IMR-90 (cell line): ENCODE measurements at regions not wholly inside any gene's neighbourhood (a gene's known extent, or its start where the extent isn't known, plus 50 kb on each side); places are given as distances from the start of the nearest gene placed in this dataset.

Experiments
- ATAC-seq: fragments of 200-7000 bp; cut with Tn5 transposase; 2 replicates; pipeline ENCODE4 v1.9.1; 2020; ENCODE audit warnings: low read depth, mild to moderate bottlenecking, moderate library complexity
- BruUV-seq: library from RNA; stranded (reverse); fragments of 400-500 nt; replicated peaks from 2 replicates; lab custom pipeline; 2021; lab: Mats Ljungman, UMichigan
- CTCF ChIA-PET: fragments of 300-600 bp; formaldehyde crosslinking; extraction: SDS; loops from one replicate; lab custom pipeline; 2021; ENCODE audit warnings: antibody characterized with exemption; lab: Yijun Ruan, JAX
- POLR2A ChIA-PET: fragments of 300-600 bp; sonication (Branson Sonifier 250); formaldehyde crosslinking; loops from one replicate; lab custom pipeline; 2022; ENCODE audit warnings: antibody characterized with exemption; ENCODE audit not compliant: unreplicated experiment; lab: Charles Lee
- DNase-seq: peaks from one replicate; pipeline ENCODE4 v3.0.0; 2013
- H2AFZ ChIP-seq: replicated peaks from 2 replicates; pipeline ENCODE3; 2013; ENCODE audit warnings: low read length, mild to moderate bottlenecking; ENCODE audit not compliant: poor library complexity
- H2AK5ac ChIP-seq: 2 replicates; pipeline ENCODE4 v1.6.1; 2013; ENCODE audit warnings: low read depth, low read length, inconsistent platforms
- H2AK9ac ChIP-seq: replicated peaks from 2 replicates; pipeline ENCODE3; 2013; ENCODE audit warnings: mild to moderate bottlenecking, low read depth, low read length, moderate library complexity; ENCODE audit not compliant: poor library complexity
- H2BK120ac ChIP-seq: 2 replicates; pipeline ENCODE4 v1.6.1; 2013; ENCODE audit warnings: low read depth, low read length, inconsistent platforms
- H2BK15ac ChIP-seq: 3 replicates; pipeline ENCODE4 v1.6.1; 2013; ENCODE audit warnings: low read depth, low read length, inconsistent platforms
- H2BK20ac ChIP-seq: 2 replicates; pipeline ENCODE4 v1.6.1; 2013; ENCODE audit warnings: low read depth, mild to moderate bottlenecking, inconsistent platforms, low read length, moderate library complexity
- H2BK5ac ChIP-seq: 2 replicates; pipeline ENCODE4 v1.6.1; 2013; ENCODE audit warnings: mild to moderate bottlenecking, low read depth, low read length, inconsistent platforms; ENCODE audit not compliant: poor library complexity, severe bottlenecking
- H3K14ac ChIP-seq: replicated peaks from 2 replicates; pipeline ENCODE4 v1.6.1; 2013; ENCODE audit warnings: low read depth, low read length, inconsistent platforms
- H3K18ac ChIP-seq: 2 replicates; pipeline ENCODE4 v1.6.1; 2013; ENCODE audit warnings: low read depth, low read length, control low read depth
- H3K23ac ChIP-seq: 2 replicates; pipeline ENCODE4 v1.6.1; 2013; ENCODE audit warnings: low read depth, low read length, inconsistent platforms
- H3K27ac ChIP-seq: 2 replicates; pipeline ENCODE4 v1.5.1; 2013; ENCODE audit warnings: mild to moderate bottlenecking, control low read depth, low read length; ENCODE audit not compliant: insufficient read depth
- H3K27me3 ChIP-seq: 2 replicates; pipeline ENCODE4 v1.6.1; 2013; ENCODE audit warnings: low read length; ENCODE audit not compliant: control insufficient read depth, insufficient read depth
- H3K36me3 ChIP-seq: 2 replicates; pipeline ENCODE4 v1.6.1; 2013; ENCODE audit warnings: low read length, mixed read lengths; ENCODE audit not compliant: control insufficient read depth, insufficient read depth
- H3K4ac ChIP-seq: 2 replicates; pipeline ENCODE4 v1.6.1; 2013; ENCODE audit warnings: low read depth, low read length, inconsistent platforms
- H3K4me1 ChIP-seq: 2 replicates; pipeline ENCODE4 v1.6.1; 2013; ENCODE audit warnings: low read length, mixed read lengths; ENCODE audit not compliant: control insufficient read depth, insufficient read depth
- H3K4me2 ChIP-seq: 2 replicates; pipeline ENCODE4 v1.6.1; 2013; ENCODE audit warnings: low read depth, mild to moderate bottlenecking, control low read depth, low read length, moderate library complexity
- H3K4me3 ChIP-seq: 2 replicates; pipeline ENCODE4 v1.5.1; 2013; ENCODE audit warnings: low read depth, mild to moderate bottlenecking, control low read depth, low read length, moderate library complexity; ENCODE audit not compliant: insufficient read depth
- H3K56ac ChIP-seq: 2 replicates; pipeline ENCODE4 v1.6.1; 2013; ENCODE audit warnings: low read length, inconsistent platforms; ENCODE audit not compliant: insufficient read depth; ENCODE audit errors: extremely low read depth
- H3K79me1 ChIP-seq, 2 experiments: 2 replicates each; pipeline ENCODE4 v1.6.1; 2013; ENCODE audit warnings: low read length in 2 of 2, inconsistent platforms in 1 of 2, low read depth in 1 of 2
- H3K9ac ChIP-seq: 2 replicates; pipeline ENCODE4 v1.6.1; 2013; ENCODE audit warnings: low read depth, low read length, control low read depth
- H3K9me1 ChIP-seq: 2 replicates; pipeline ENCODE4 v1.6.1; 2013; ENCODE audit warnings: low read length, inconsistent platforms; ENCODE audit not compliant: insufficient read depth
- H3K9me3 ChIP-seq: 2 replicates; pipeline ENCODE4 v1.6.1; 2013; ENCODE audit warnings: low read length; ENCODE audit not compliant: control insufficient read depth, insufficient read depth
- H4K20me1 ChIP-seq: 2 replicates; pipeline ENCODE4 v1.6.1; 2013; ENCODE audit warnings: low read length, inconsistent platforms; ENCODE audit not compliant: insufficient read depth
- H4K5ac ChIP-seq: 2 replicates; pipeline ENCODE4 v1.6.1; 2013; ENCODE audit warnings: mild to moderate bottlenecking, low read depth, low read length, control low read depth
- H4K8ac ChIP-seq, 2 experiments: 2 replicates each; pipeline ENCODE4 v1.6.1; 2013; ENCODE audit warnings: low read depth in 2 of 2, low read length in 2 of 2, control low read depth in 1 of 2, inconsistent platforms in 1 of 2
- H4K91ac ChIP-seq: 2 replicates; pipeline ENCODE4 v1.6.1; 2013; ENCODE audit warnings: low read depth, low read length, inconsistent platforms; ENCODE audit not compliant: insufficient read depth
- BHLHE40 ChIP-seq: fragments of 150-350 bp; IDR thresholded peaks from 2 replicates; pipeline ENCODE4 v1.6.1; 2016; ENCODE audit warnings: mild to moderate bottlenecking, low read depth, low read length
- CHD1 ChIP-seq: IDR thresholded peaks from 2 replicates; pipeline ENCODE4 v1.6.1; 2012; ENCODE audit warnings: low read depth, low read length, improper control_type of control experiment
- FOS ChIP-seq: fragments of 150-350 bp; IDR thresholded peaks from 2 replicates; pipeline ENCODE4 v1.6.1; 2016; ENCODE audit warnings: low read depth, low read length
- MAFK ChIP-seq: IDR thresholded peaks from 2 replicates; pipeline ENCODE4 v1.6.1; 2012; ENCODE audit warnings: low read depth, low read length, improper control_type of control experiment
- MAZ ChIP-seq: IDR thresholded peaks from 2 replicates; pipeline ENCODE4 v1.6.1; 2012; ENCODE audit warnings: low read depth, mild to moderate bottlenecking, low read length, improper control_type of control experiment, moderate library complexity, borderline replicate concordance
- MXI1 ChIP-seq: IDR thresholded peaks from 2 replicates; pipeline ENCODE4 v1.6.1; 2012; ENCODE audit warnings: low read depth, mild to moderate bottlenecking, low read length, moderate library complexity, borderline replicate concordance
- NFE2L2 ChIP-seq: fragments of 150-350 bp; IDR thresholded peaks from 2 replicates; pipeline ENCODE4 v1.6.1; 2016; ENCODE audit warnings: low read depth, mild to moderate bottlenecking, low read length
- POLR2A ChIP-seq: IDR thresholded peaks from 2 replicates; pipeline ENCODE4 v1.6.1; 2012; ENCODE audit warnings: mild to moderate bottlenecking, low read depth, low read length
- RAD21 ChIP-seq: IDR thresholded peaks from 2 replicates; pipeline ENCODE4 v1.6.1; 2012; ENCODE audit warnings: low read length, improper control_type of control experiment
- RCOR1 ChIP-seq: IDR thresholded peaks from 2 replicates; pipeline ENCODE4 v1.6.1; 2012; ENCODE audit warnings: mild to moderate bottlenecking, low read length, improper control_type of control experiment; ENCODE audit not compliant: insufficient replicate concordance
- RFX5 ChIP-seq: IDR thresholded peaks from 2 replicates; pipeline ENCODE4 v1.8.0; 2012; ENCODE audit warnings: low read depth, mild to moderate bottlenecking, low read length, moderate library complexity
- SMC3 ChIP-seq: fragments of 150-350 bp; IDR thresholded peaks from 2 replicates; pipeline ENCODE4 v1.6.1; 2016; ENCODE audit warnings: low read depth, mild to moderate bottlenecking, antibody characterized with exemption, low read length, moderate library complexity
- WGBS, 2 experiments: methylation state at CpG; one replicate each; pipeline versions ENCODE4 v1.1.5 to v1.1.7; 2013; ENCODE audit warnings: missing lambda C conversion rate in 2 of 2; ENCODE audit not compliant: insufficient read length in 1 of 2; ENCODE audit errors: extremely low coverage in 2 of 2; 5-methylcytosine and 5-hydroxymethylcytosine counted together
- dilution Hi-C: fragments of 300-500 bp; cut with HindIII; formaldehyde crosslinking; loops from one replicate; pipeline ENCODE4 v1.14.3; 2018; ENCODE audit warnings: low sequenced_read_pairs; ENCODE audit not compliant: unreplicated experiment
- in situ Hi-C: fragments of 300-500 bp; cut with MboI; formaldehyde crosslinking; loops from 3 replicates; pipeline ENCODE4 v1.14.3; 2019; ENCODE audit warnings: low sequenced_read_pairs, inconsistent platforms, mixed read lengths
- intact Hi-C: fragments of 100-400 bp; cut with micrococcal nuclease; formaldehyde crosslinking; loops from 2 replicates; pipeline ENCODE4 v1.10.0; 2022
- TF ChIP-seq, protein P1 (sequence below): fragments of 150-350 bp; IDR thresholded peaks from 2 replicates; pipeline ENCODE4 v1.6.1; 2017; ENCODE audit warnings: mild to moderate bottlenecking, antibody characterized with exemption, low read length, low read depth
- TF ChIP-seq, protein P2 (sequence below): fragments of 150-350 bp; IDR thresholded peaks from 2 replicates; pipeline ENCODE4 v1.6.1; 2016; ENCODE audit warnings: low read depth, mild to moderate bottlenecking, low read length, moderate library complexity, borderline replicate concordance

DNA sequence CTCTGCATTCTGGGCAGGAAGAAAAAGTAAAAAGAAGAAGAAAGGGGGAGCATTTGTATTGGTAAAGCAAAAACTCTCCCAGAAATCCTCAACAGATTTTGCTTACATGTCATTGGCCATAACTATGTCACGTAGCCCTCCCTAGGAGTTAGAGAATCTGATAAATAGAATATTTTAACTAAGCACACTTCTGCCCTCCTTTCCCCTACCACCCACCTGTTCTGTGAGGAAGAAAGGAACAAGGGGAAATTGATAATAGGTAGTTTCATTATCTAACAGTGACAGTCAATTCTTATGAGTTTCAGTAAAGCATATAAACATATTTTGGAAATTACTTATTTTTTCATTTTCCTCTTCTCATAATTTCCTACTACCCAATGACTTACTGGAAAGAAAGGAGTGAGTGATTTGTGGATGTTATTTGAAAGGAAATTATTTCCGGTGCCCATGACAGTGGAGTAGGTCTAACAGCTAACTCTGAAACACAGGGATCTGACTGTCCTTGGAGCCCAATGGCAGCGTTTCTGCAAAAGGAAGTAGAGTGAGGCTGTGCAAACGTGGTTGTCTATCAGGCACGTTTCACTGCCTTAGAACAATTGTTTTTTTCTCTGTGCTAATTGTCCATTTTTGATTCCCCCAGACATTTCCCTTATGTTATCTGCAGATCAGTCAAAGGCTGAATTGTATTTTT is 128.6 kb upstream of the MDFIC start:
- H2BK120ac ChIP-seq = no peak overlapping the region
- no peak overlapping the region for H2AK9ac ChIP-seq
- no peak overlapping the region for H3K4me3 ChIP-seq
- no CpG with 5 or more reads among the region's 5 CpGs for WGBS, 2 experiments
- no peaks in the 10 kb centered on the region for H4K20me1 ChIP-seq
- dilution Hi-C loops = no loop called here
- no peak overlapping the region for H3K4me2 ChIP-seq
- no peak overlapping the region for H3K56ac ChIP-seq
- BruUV-seq = no TSS peak
- H3K36me3 ChIP-seq = no peaks in the 10 kb centered on the region
- H3K9ac ChIP-seq = no peak overlapping the region
- H3K14ac ChIP-seq = no peak overlapping the region
- H2BK20ac ChIP-seq = no peak overlapping the region
- no peak overlapping the region for H3K4ac ChIP-seq
- no peak overlapping the region for H4K5ac ChIP-seq
- in situ Hi-C loops = no loop called here
- ATAC-seq = no peak
- H3K18ac ChIP-seq = no peak overlapping the region
- H2BK5ac ChIP-seq = no peak overlapping the region
- ChIA-PET CTCF (no interaction called here), POLR2A (no interaction called here)
- H4K91ac ChIP-seq = no peak overlapping the region
- H2AK5ac ChIP-seq = no peak overlapping the region
- peaks cover 4% of the 10 kb centered on the region; the same call in 1 of the 2 replicates for H3K4me1 ChIP-seq
- no peak overlapping the region for H2BK15ac ChIP-seq
- H3K9me1 ChIP-seq = no peaks in the 10 kb centered on the region
- TF ChIP-seq RCOR1 = no peak
- TF ChIP-seq, protein P1, sequence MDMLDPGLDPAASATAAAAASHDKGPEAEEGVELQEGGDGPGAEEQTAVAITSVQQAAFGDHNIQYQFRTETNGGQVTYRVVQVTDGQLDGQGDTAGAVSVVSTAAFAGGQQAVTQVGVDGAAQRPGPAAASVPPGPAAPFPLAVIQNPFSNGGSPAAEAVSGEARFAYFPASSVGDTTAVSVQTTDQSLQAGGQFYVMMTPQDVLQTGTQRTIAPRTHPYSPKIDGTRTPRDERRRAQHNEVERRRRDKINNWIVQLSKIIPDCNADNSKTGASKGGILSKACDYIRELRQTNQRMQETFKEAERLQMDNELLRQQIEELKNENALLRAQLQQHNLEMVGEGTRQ = no peak
- no peak for TF ChIP-seq FOS
- TF ChIP-seq SMC3 = no peak
- no peak for TF ChIP-seq RAD21
- TF ChIP-seq MXI1 = no peak
- no peak for TF ChIP-seq BHLHE40
- no peak for TF ChIP-seq MAFK
- TF ChIP-seq CHD1 = no peak
- no peak for TF ChIP-seq RFX5
- TF ChIP-seq, protein P2, sequence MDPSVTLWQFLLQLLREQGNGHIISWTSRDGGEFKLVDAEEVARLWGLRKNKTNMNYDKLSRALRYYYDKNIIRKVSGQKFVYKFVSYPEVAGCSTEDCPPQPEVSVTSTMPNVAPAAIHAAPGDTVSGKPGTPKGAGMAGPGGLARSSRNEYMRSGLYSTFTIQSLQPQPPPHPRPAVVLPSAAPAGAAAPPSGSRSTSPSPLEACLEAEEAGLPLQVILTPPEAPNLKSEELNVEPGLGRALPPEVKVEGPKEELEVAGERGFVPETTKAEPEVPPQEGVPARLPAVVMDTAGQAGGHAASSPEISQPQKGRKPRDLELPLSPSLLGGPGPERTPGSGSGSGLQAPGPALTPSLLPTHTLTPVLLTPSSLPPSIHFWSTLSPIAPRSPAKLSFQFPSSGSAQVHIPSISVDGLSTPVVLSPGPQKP = no peak
- TF ChIP-seq NFE2L2 = no peak
- no peak for TF ChIP-seq POLR2A
- TF ChIP-seq MAZ = no peak
- intact Hi-C loops = no loop called here
- no peak overlapping the region for H4K8ac ChIP-seq
- no peak overlapping the region for H2AFZ ChIP-seq
- H3K79me1 ChIP-seq = no peaks in the 10 kb centered on the region
- no peaks in the 10 kb centered on the region; the same call in 1 of the 2 replicates for H3K27me3 ChIP-seq
- H3K27ac ChIP-seq = no peak overlapping the region
- no peaks in the 10 kb centered on the region for H3K9me3 ChIP-seq
- no peak overlapping the region for H3K23ac ChIP-seq
- no peak for DNase-seq
